Uterus (tissue), 3 donors: ENCODE measurements at regions not wholly inside any gene's neighbourhood (a gene's known extent, or its start where the extent isn't known, plus 50 kb on each side); places are given as distances from the start of the nearest gene placed in this dataset.

ENCODE experiments used
- DNase-seq, 2 donors: peaks; one replicate each; pipeline ENCODE4 v3.0.0-alpha.2; 2019 to 2020
- H3K27ac ChIP-seq, 2 donors: fragments of 200-600 bp; sonication (generic); 1 replicate in 1 of 2; 2 replicates in 1 of 2; pipeline ENCODE4 v1.5.1; 2016 to 2018
- H3K27me3 ChIP-seq, 2 donors: fragments of 200-600 bp; sonication (generic); one replicate each; pipeline ENCODE4 v1.5.1; 2018 to 2019; ENCODE audit warnings: control low read depth in 1 of 2
- H3K36me3 ChIP-seq, 2 donors: fragments of 200-600 bp; sonication (generic); one replicate each; pipeline ENCODE4 v1.5.1; 2019; ENCODE audit warnings: control low read depth in 1 of 2
- H3K4me1 ChIP-seq, 2 donors: fragments of 200-600 bp; sonication (generic); one replicate each; pipeline ENCODE4 v1.5.1; 2018 to 2019; ENCODE audit warnings: control low read depth in 1 of 2
- H3K4me3 ChIP-seq, 2 donors: fragments of 200-600 bp; sonication (generic); 1 replicate in 1 of 2; 2 replicates in 1 of 2; pipeline ENCODE4 v1.5.1; 2018 to 2019; ENCODE audit warnings: mild to moderate bottlenecking in 1 of 2
- H3K9me3 ChIP-seq, 2 donors: fragments of 200-600 bp; sonication (generic); one replicate each; pipeline ENCODE4 v1.5.1; 2019; ENCODE audit warnings: control low read depth in 1 of 2
- CTCF ChIP-seq, 4 experiments: fragments of 200-600 bp in 2 of 4; fragments of 450-650 bp in 2 of 4; sonication (generic) in 2 of 4; IDR thresholded peaks; one replicate each; pipeline ENCODE4 v1.5.1; 2016 to 2019; ENCODE audit warnings: antibody characterized with exemption in 4 of 4, mild to moderate bottlenecking in 2 of 4, moderate library complexity in 1 of 4
- POLR2A ChIP-seq, 2 donors: fragments of 450-650 bp; IDR thresholded peaks; one replicate each; pipeline ENCODE4 v1.6.1; 2016; ENCODE audit warnings: antibody characterized with exemption in 2 of 2, mild to moderate bottlenecking in 1 of 2, moderate library complexity in 1 of 2
- intact Hi-C: fragments of 100-400 bp; cut with DNase I; formaldehyde crosslinking; loops from one replicate; pipeline ENCODE4 v1.15.1; 2023; ENCODE audit warnings: low total_unique reads
- donor health status: DM: yes; HTN: yes; CAD: no.

DNA sequence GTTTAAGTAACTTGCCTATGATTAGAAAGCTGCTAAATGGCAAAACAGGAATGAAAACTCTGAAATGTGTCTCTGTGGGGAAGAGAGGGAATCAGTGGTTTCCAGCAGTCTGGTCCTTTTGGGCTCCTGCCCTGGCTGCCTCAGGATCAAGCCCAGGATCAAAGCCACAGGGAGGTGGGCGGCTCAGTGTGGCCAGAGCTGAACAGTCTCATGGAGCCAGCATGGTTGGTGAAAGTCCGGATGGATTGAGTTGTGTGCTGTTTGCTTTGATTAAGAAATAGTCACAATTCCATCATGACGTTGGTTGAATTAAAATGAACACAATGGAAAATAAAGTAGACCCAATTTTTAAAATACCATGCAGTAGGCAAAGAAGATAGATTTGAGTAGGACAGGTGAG, 344.2 kb downstream of the LPIN1 start:
- no peak for TF ChIP-seq CTCF (IDR thresholded peaks at IDR 0.05)
- no peak for TF ChIP-seq POLR2A (IDR thresholded peaks at IDR 0.05)
- Histone ChIP-seq H3K27ac (no peak overlapping the region), H3K4me1 (no peaks in the 10 kb centered on the region), H3K9me3 (no peaks in the 10 kb centered on the region), H3K4me3 (no peak overlapping the region), H3K36me3 (no peaks in the 10 kb centered on the region), H3K27me3 (no peaks in the 10 kb centered on the region)
- no peak for DNase-seq
- intact Hi-C loops: no loop called here

DNA sequence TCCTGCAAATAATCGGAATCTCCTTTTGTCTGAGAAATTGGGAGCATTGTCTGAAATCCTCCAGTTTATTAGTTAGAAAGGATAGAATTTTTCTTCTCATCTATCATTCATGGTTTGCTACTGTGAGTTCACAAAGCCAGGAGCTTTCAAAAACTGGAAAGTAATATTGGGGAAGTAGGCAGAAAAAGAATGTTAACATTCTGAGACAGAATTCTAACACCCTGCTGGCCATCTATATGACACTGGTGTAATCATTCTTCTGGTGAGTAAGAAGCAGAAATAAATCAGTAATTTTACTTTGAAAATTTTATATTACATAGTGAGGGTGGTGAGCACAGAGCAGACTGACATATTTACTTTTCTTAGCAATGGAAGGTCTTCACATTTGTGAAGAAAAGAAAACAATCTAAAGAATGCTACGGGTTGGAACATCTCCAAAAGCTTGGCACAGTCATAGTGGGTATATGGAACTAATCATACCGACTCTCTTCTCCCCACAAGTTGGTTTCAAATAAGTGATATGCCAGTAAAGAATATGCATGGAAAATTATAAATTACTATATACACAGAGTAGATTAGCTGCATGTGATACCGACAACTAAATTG, 344.9 kb downstream of the LPIN1 start:
- Histone ChIP-seq H3K4me3 (no peak overlapping the region), H3K27ac (no peak overlapping the region), H3K9me3 (no peaks in the 10 kb centered on the region), H3K4me1 (no peaks in the 10 kb centered on the region), H3K27me3 (no peaks in the 10 kb centered on the region), H3K36me3 (no peaks in the 10 kb centered on the region)
- TF ChIP-seq CTCF (IDR thresholded peaks at IDR 0.05) (no peak), POLR2A (IDR thresholded peaks at IDR 0.05) (no peak)
- DNase-seq: no peak
- intact Hi-C loops: no loop called here

DNA sequence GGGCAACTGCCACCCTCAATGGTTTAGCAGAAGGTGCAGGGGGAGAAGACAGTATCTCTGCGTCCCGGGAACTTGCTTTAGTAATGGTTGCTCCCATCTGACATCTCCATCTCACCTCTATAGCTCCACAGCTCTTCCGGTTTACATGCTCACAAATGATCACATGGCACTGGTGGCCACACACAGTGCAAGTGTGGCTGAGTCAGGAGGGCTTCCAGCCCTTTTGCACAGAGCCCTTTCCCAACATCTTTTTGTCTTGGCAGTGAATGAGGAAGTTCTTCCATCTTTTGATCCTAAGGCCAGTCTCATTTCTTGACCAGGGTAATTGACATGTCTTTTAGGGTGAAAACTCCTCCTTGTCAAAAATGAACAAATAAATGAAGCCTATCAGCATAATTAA, 347.7 kb downstream of the LPIN1 start:
- no peaks in the 10 kb centered on the region for H3K9me3 ChIP-seq
- no peaks in the 10 kb centered on the region for H3K4me1 ChIP-seq
- H3K4me3 ChIP-seq: no peak overlapping the region
- H3K27ac ChIP-seq: no peak overlapping the region
- no peak for DNase-seq
- TF ChIP-seq POLR2A (IDR thresholded peaks at IDR 0.05): no peak
- TF ChIP-seq CTCF (IDR thresholded peaks at IDR 0.05): no peak
- H3K27me3 ChIP-seq: no peaks in the 10 kb centered on the region
- intact Hi-C loops: no loop called here
- H3K36me3 ChIP-seq: no peaks in the 10 kb centered on the region

- TF ChIP-seq CTCF (IDR thresholded peaks at IDR 0.05) (no peak), POLR2A (IDR thresholded peaks at IDR 0.05) (no peak)
- H3K4me3 ChIP-seq: no peak overlapping the region
- no peak for DNase-seq
- no peaks in the 10 kb centered on the region for H3K9me3 ChIP-seq
- H3K4me1 ChIP-seq: no peaks in the 10 kb centered on the region
- H3K27ac ChIP-seq: no peak overlapping the region
- H3K36me3 ChIP-seq: no peaks in the 10 kb centered on the region
- no peaks in the 10 kb centered on the region for H3K27me3 ChIP-seq
- intact Hi-C loops: no loop called here
Observed at GRCh38 chr2:12096051-12096787, 349.8 kb downstream of the LPIN1 start.

GRCh38 chr2:12096788-12097449, 350.5 kb downstream of the LPIN1 start:
- H3K4me1 ChIP-seq: no peaks in the 10 kb centered on the region
- H3K27me3 ChIP-seq: no peaks in the 10 kb centered on the region
- DNase-seq: no peak
- intact Hi-C loops: no loop called here
- H3K9me3 ChIP-seq: no peaks in the 10 kb centered on the region
- no peaks in the 10 kb centered on the region for H3K36me3 ChIP-seq
- no peak overlapping the region for H3K27ac ChIP-seq
- H3K4me3 ChIP-seq: no peak overlapping the region
- TF ChIP-seq CTCF (IDR thresholded peaks at IDR 0.05): no peak
- TF ChIP-seq POLR2A (IDR thresholded peaks at IDR 0.05): no peak
